ENCODE measurements at regions not wholly inside any gene's neighbourhood (a gene's known extent, or its start where the extent isn't known, plus 50 kb on each side); places are given as distances from the start of the nearest gene placed in this dataset.

DNA sequence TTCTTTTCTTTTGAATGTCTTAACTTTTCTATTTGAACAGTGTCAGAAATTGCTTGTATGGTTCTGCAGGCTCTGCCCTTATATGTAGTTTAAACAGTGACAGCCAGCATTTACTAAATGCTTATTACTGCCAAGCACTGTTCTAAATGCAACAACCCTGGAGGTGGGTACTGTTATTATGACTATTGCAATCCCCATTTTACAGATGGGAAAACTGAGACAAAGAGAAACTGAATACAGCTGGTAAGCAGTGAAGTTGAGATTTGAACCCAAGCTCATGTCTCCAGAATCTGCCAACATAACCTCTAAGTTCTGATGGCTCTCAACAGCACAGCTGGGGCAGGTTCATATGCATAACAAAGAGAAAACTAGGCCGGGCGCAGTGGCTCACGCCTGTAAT, 105.7 kb upstream of the GATA6 start:
- TF ChIP-seq, protein P1, sequence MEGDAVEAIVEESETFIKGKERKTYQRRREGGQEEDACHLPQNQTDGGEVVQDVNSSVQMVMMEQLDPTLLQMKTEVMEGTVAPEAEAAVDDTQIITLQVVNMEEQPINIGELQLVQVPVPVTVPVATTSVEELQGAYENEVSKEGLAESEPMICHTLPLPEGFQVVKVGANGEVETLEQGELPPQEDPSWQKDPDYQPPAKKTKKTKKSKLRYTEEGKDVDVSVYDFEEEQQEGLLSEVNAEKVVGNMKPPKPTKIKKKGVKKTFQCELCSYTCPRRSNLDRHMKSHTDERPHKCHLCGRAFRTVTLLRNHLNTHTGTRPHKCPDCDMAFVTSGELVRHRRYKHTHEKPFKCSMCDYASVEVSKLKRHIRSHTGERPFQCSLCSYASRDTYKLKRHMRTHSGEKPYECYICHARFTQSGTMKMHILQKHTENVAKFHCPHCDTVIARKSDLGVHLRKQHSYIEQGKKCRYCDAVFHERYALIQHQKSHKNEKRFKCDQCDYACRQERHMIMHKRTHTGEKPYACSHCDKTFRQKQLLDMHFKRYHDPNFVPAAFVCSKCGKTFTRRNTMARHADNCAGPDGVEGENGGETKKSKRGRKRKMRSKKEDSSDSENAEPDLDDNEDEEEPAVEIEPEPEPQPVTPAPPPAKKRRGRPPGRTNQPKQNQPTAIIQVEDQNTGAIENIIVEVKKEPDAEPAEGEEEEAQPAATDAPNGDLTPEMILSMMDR (IDR thresholded peaks at IDR 0.05; ENCODE audit: insufficient read depth, low read length) = no peak
- TF ChIP-seq POLR2AphosphoS5 (IDR thresholded peaks at IDR 0.05; ENCODE audit: low read depth) = no peak
- no peak for TF ChIP-seq GABPA (IDR thresholded peaks at IDR 0.05; ENCODE audit: low read depth)
- TF ChIP-seq, protein P2, sequence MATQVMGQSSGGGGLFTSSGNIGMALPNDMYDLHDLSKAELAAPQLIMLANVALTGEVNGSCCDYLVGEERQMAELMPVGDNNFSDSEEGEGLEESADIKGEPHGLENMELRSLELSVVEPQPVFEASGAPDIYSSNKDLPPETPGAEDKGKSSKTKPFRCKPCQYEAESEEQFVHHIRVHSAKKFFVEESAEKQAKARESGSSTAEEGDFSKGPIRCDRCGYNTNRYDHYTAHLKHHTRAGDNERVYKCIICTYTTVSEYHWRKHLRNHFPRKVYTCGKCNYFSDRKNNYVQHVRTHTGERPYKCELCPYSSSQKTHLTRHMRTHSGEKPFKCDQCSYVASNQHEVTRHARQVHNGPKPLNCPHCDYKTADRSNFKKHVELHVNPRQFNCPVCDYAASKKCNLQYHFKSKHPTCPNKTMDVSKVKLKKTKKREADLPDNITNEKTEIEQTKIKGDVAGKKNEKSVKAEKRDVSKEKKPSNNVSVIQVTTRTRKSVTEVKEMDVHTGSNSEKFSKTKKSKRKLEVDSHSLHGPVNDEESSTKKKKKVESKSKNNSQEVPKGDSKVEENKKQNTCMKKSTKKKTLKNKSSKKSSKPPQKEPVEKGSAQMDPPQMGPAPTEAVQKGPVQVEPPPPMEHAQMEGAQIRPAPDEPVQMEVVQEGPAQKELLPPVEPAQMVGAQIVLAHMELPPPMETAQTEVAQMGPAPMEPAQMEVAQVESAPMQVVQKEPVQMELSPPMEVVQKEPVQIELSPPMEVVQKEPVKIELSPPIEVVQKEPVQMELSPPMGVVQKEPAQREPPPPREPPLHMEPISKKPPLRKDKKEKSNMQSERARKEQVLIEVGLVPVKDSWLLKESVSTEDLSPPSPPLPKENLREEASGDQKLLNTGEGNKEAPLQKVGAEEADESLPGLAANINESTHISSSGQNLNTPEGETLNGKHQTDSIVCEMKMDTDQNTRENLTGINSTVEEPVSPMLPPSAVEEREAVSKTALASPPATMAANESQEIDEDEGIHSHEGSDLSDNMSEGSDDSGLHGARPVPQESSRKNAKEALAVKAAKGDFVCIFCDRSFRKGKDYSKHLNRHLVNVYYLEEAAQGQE (IDR thresholded peaks at IDR 0.05; ENCODE audit: insufficient replicate concordance, low read depth) = no peak
- TF ChIP-seq SPI1 (IDR thresholded peaks at IDR 0.05; ENCODE audit: borderline replicate concordance, low read depth) = no peak

Data from HL-60 (cell line).